ENCODE measurements at regions not wholly inside any gene's neighbourhood (a gene's known extent, or its start where the extent isn't known, plus 50 kb on each side); places are given as distances from the start of the nearest gene placed in this dataset.

DNA sequence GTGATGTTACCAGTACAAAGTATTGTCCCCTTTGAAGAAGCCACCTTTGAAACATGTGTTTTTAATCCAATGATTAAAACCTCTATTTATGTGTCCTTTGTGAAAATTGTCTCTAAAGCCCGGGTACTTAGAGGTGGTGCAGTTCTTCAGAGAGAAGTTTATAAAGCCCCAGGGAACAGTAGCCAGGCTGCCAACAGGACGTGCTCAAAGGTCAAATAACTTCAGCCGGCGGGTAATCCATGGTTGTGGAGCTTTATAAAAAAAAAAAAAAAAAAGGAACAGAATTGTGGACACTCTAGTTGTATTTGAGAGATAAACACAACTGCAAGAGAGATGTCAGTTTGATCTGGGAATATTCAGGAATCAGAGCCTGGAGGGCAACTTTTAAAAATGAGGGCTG is 57.9 kb upstream of the CTNND2 start:
- no peak overlapping the region for H3K4me3 ChIP-seq (replicated peaks in 1 of 4; ENCODE audit: control extremely low read depth in 1 of 4, insufficient read depth in 1 of 4, low read depth in 3 of 4, low read length in 4 of 4)
- H3K4me2 ChIP-seq (ENCODE audit: extremely low read depth, insufficient read depth, low read length), result no peak overlapping the region

DNA sequence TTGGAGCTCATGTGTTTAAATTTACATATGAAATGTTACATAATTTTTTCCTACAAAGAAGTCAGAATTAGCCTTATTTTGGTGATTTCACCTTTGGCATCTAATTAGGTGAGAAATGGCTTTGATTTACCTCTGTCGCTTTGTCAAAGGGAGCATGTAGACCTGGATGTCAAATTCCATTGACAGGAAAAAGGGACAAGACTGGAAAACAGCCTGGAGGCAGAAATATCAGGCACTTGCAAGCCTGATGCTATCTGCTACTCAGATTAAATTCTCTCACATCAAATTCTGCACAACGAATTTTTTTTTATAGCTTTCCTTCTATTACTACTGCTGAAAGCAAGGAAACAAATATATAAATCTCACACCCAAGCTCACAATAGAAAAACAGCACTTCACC is 54.1 kb upstream of the CTNND2 start:
- no peak for DNase-seq (ENCODE audit: low read depth in 2 of 2)
- H3K27ac ChIP-seq (ENCODE audit: insufficient read depth, low read length), result no peak overlapping the region
- no peak overlapping the region for H2AFZ ChIP-seq (ENCODE audit: low read length)
- no peaks in the 10 kb centered on the region for H3K9me3 ChIP-seq (ENCODE audit: control insufficient read depth, insufficient read depth, low read depth, low read length)
- no peaks in the 10 kb centered on the region for H4K20me1 ChIP-seq (ENCODE audit: control insufficient read depth, extremely low read depth, insufficient read depth, low read length)
- H3K4me2 ChIP-seq (ENCODE audit: extremely low read depth, insufficient read depth, low read length), result no peak overlapping the region
- no peak for TF ChIP-seq EZH2 (IDR thresholded peaks at IDR 0.05; ENCODE audit: low read length, missing control alignments)
- TF ChIP-seq, protein P1, sequence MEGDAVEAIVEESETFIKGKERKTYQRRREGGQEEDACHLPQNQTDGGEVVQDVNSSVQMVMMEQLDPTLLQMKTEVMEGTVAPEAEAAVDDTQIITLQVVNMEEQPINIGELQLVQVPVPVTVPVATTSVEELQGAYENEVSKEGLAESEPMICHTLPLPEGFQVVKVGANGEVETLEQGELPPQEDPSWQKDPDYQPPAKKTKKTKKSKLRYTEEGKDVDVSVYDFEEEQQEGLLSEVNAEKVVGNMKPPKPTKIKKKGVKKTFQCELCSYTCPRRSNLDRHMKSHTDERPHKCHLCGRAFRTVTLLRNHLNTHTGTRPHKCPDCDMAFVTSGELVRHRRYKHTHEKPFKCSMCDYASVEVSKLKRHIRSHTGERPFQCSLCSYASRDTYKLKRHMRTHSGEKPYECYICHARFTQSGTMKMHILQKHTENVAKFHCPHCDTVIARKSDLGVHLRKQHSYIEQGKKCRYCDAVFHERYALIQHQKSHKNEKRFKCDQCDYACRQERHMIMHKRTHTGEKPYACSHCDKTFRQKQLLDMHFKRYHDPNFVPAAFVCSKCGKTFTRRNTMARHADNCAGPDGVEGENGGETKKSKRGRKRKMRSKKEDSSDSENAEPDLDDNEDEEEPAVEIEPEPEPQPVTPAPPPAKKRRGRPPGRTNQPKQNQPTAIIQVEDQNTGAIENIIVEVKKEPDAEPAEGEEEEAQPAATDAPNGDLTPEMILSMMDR (conservative IDR thresholded peaks at IDR 0.05 in 1 of 2, IDR thresholded peaks at IDR 0.05 in 1 of 2; ENCODE audit: low read depth in 1 of 2, low read length in 2 of 2), result no peak
- H3K9ac ChIP-seq (ENCODE audit: insufficient read depth, low read length), result no peak overlapping the region
- no peaks in the 10 kb centered on the region for H3K79me2 ChIP-seq (ENCODE audit: control insufficient read depth, insufficient read depth, low read length)
- no peaks in the 10 kb centered on the region for H3K36me3 ChIP-seq (ENCODE audit: control insufficient read depth, insufficient read depth, low read length)
- no peaks in the 10 kb centered on the region for H3K27me3 ChIP-seq (ENCODE audit: control insufficient read depth, insufficient read depth, low read length)
- H3K4me1 ChIP-seq (ENCODE audit: control insufficient read depth, extremely low read depth, insufficient read depth, low read length), result no peaks in the 10 kb centered on the region
- no peak overlapping the region for H3K4me3 ChIP-seq (replicated peaks in 1 of 4; ENCODE audit: control extremely low read depth in 1 of 4, insufficient read depth in 1 of 4, low read depth in 3 of 4, low read length in 4 of 4)

More for the DNA sequence above, 57.9 kb upstream of the CTNND2 start:
- no peaks in the 10 kb centered on the region for H3K79me2 ChIP-seq (ENCODE audit: control insufficient read depth, insufficient read depth, low read length)
- TF ChIP-seq EZH2 (IDR thresholded peaks at IDR 0.05; ENCODE audit: low read length, missing control alignments), result no peak
- TF ChIP-seq, protein P1 (conservative IDR thresholded peaks at IDR 0.05 in 1 of 2, IDR thresholded peaks at IDR 0.05 in 1 of 2; ENCODE audit: low read depth in 1 of 2, low read length in 2 of 2), result no peak
- no peaks in the 10 kb centered on the region for H3K36me3 ChIP-seq (ENCODE audit: control insufficient read depth, insufficient read depth, low read length)
- no peaks in the 10 kb centered on the region for H3K4me1 ChIP-seq (ENCODE audit: control insufficient read depth, extremely low read depth, insufficient read depth, low read length)
- no peak for DNase-seq (ENCODE audit: low read depth in 2 of 2)
- H3K27ac ChIP-seq (ENCODE audit: insufficient read depth, low read length), result no peak overlapping the region
- H3K9ac ChIP-seq (ENCODE audit: insufficient read depth, low read length), result no peak overlapping the region
- H2AFZ ChIP-seq (ENCODE audit: low read length), result no peak overlapping the region
- no peaks in the 10 kb centered on the region for H3K9me3 ChIP-seq (ENCODE audit: control insufficient read depth, insufficient read depth, low read depth, low read length)
- H3K27me3 ChIP-seq (ENCODE audit: control insufficient read depth, insufficient read depth, low read length), result no peaks in the 10 kb centered on the region
- H4K20me1 ChIP-seq (ENCODE audit: control insufficient read depth, extremely low read depth, insufficient read depth, low read length), result no peaks in the 10 kb centered on the region

DNA sequence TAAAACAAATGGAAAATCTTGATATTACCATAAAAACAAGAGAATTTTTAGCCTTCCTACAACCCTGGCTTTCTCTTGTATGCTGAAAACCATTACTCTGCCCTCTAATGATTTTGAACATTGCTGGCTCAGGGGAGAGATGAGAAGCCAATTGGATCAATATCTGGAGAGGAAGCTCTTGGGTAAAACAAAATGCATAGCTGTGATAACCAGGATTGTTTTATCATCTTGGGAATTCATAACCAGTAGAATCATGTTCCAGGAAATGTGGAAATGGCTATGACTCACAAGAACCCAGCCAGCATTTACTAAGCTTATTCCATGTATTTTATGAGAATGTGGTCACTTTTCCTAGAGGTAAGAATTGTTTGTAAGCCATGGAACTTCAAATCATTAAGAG is 51.1 kb upstream of the CTNND2 start:
- H3K4me1 ChIP-seq (ENCODE audit: control insufficient read depth, extremely low read depth, insufficient read depth, low read length), result no peaks in the 10 kb centered on the region
- no peaks in the 10 kb centered on the region for H3K9me3 ChIP-seq (ENCODE audit: control insufficient read depth, insufficient read depth, low read depth, low read length)
- H3K79me2 ChIP-seq (ENCODE audit: control insufficient read depth, insufficient read depth, low read length), result no peaks in the 10 kb centered on the region
- peak in 1 of 2 donors; percentile 65 for DNase-seq (ENCODE audit: low read depth in 2 of 2)
- H2AFZ ChIP-seq (ENCODE audit: low read length), result no peak overlapping the region
- no peak overlapping the region for H3K4me3 ChIP-seq (replicated peaks in 1 of 4; ENCODE audit: control extremely low read depth in 1 of 4, insufficient read depth in 1 of 4, low read depth in 3 of 4, low read length in 4 of 4)
- TF ChIP-seq EZH2 (IDR thresholded peaks at IDR 0.05; ENCODE audit: low read length, missing control alignments), result no peak
- TF ChIP-seq, protein P1 (conservative IDR thresholded peaks at IDR 0.05 in 1 of 2, IDR thresholded peaks at IDR 0.05 in 1 of 2; ENCODE audit: low read depth in 1 of 2, low read length in 2 of 2), result no peak
- no peak overlapping the region for H3K27ac ChIP-seq (ENCODE audit: insufficient read depth, low read length)
- H4K20me1 ChIP-seq (ENCODE audit: control insufficient read depth, extremely low read depth, insufficient read depth, low read length), result no peaks in the 10 kb centered on the region
- H3K27me3 ChIP-seq (ENCODE audit: control insufficient read depth, insufficient read depth, low read length), result no peaks in the 10 kb centered on the region
- H3K36me3 ChIP-seq (ENCODE audit: control insufficient read depth, insufficient read depth, low read length), result no peaks in the 10 kb centered on the region
- no peak overlapping the region for H3K4me2 ChIP-seq (ENCODE audit: extremely low read depth, insufficient read depth, low read length)
- no peak overlapping the region for H3K9ac ChIP-seq (ENCODE audit: insufficient read depth, low read length)

All from fibroblast of lung (primary cell).